Nephron (organoid): ENCODE measurements at regions not wholly inside any gene's neighbourhood (a gene's known extent, or its start where the extent isn't known, plus 50 kb on each side); places are given as distances from the start of the nearest gene placed in this dataset.

ENCODE experiments used
- H3K27ac Mint-ChIP-seq, 3 experiments: 2 replicates each; pipeline ENCODE4 v1.8.0; 2020; ENCODE audit warnings: mixed read lengths in 3 of 3, mild to moderate bottlenecking in 2 of 3, moderate library complexity in 1 of 3
- H3K27me3 Mint-ChIP-seq: 2 replicates; pipeline ENCODE4 v1.8.0; 2021; ENCODE audit warnings: low read depth, mild to moderate bottlenecking, moderate library complexity, mixed read lengths
- H3K36me3 Mint-ChIP-seq: 2 replicates; pipeline ENCODE4 v1.8.0; 2020; ENCODE audit warnings: low read depth, mixed read lengths
- H3K4me1 Mint-ChIP-seq: 2 replicates; pipeline ENCODE4 v1.8.0; 2020; ENCODE audit warnings: mixed read lengths
- H3K4me3 Mint-ChIP-seq, 3 experiments: 2 replicates each; pipeline ENCODE4 v1.8.0; 2020; ENCODE audit warnings: mild to moderate bottlenecking in 3 of 3, mixed read lengths in 3 of 3, moderate library complexity in 2 of 3
- H3K9me3 Mint-ChIP-seq: 2 replicates; pipeline ENCODE4 v1.8.0; 2020; ENCODE audit warnings: mixed read lengths
- CTCF ChIP-seq, 3 experiments: fragments of 200-600 bp; sonication (generic); IDR thresholded peaks; one replicate each; pipeline ENCODE4 v1.5.0; 2021; ENCODE audit warnings: antibody characterized with exemption in 3 of 3; ENCODE audit not compliant: unreplicated experiment in 3 of 3

DNA sequence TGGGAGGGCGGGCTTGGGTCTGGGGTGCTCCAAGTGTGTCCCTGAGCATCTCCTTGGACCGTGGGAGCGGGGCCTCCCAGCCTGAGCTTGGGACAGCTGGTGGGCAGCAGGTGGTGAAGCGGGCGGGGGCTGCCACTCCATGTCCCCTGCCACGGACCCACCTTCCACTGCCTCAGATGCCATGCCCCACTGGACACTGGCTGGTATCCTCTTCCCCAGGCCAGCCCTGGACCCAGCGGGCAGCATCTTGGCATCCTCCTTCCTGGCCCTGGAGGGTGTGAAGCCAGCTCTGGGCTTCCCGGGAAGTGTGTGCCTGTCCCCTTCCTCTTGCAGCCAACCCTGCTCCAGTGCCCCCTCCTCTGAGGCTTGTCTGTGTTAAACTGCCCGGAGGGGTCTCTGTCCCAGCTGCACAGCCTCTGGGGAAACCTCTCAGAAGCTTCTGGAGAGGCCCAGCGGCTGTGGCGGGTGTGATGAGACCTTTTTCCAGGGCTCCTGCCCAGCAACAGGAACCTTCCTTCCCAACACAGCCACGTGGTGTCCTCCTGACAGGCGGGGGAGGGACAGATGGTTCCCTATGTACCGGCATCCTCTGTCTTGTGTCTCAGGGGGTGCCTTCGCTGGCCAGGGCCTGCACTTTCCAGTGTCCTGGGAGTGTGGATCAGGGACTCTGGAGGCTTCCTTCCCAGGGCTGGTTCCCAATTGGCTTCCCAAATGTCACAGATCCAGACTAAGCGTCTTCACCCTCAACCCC is 81.6 kb upstream of the DISP3 start:
- peaks cover 6% of the 10 kb centered on the region for H3K4me1 Mint-ChIP-seq
- no peaks in the 10 kb centered on the region for H3K36me3 Mint-ChIP-seq
- H3K4me3 Mint-ChIP-seq, result no peak overlapping the region
- peaks cover 18% of the 10 kb centered on the region for H3K27me3 Mint-ChIP-seq
- no peak overlapping the region for H3K27ac Mint-ChIP-seq
- no peaks in the 10 kb centered on the region for H3K9me3 Mint-ChIP-seq
- no peak for TF ChIP-seq CTCF (IDR thresholded peaks at IDR 0.05; ENCODE audit: unreplicated experiment in 3 of 3)

GRCh38 chr1:11399250-11399649 is 79.7 kb upstream of the DISP3 start:
- H3K4me3 Mint-ChIP-seq, result no peak overlapping the region
- no peak for TF ChIP-seq CTCF (IDR thresholded peaks at IDR 0.05; ENCODE audit: unreplicated experiment in 3 of 3)
- peaks cover 16% of the 10 kb centered on the region for H3K27me3 Mint-ChIP-seq
- no peaks in the 10 kb centered on the region for H3K36me3 Mint-ChIP-seq
- no peak overlapping the region for H3K27ac Mint-ChIP-seq
- H3K9me3 Mint-ChIP-seq, result no peaks in the 10 kb centered on the region
- peaks cover 6% of the 10 kb centered on the region for H3K4me1 Mint-ChIP-seq

DNA sequence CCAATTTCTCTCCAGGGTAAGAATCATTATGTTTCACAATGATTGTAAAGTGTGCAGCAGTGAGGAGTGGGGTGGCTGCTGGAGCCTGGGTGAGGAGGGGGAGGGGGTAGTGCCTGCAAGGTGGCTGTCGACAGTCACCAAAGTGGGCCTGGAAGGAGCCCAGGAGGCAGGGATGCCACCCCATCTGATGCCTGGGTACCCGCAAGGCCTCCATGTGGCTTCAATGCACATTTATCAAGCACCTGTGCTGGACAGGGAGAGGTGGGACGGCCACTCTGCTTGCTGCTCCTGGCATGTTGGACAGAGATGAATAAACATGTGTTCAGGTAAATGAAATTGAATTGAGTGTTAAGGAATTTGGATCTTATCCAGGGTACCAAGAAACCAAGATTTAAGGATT is 78.8 kb upstream of the DISP3 start:
- H3K27ac Mint-ChIP-seq, result no peak overlapping the region
- no peak for TF ChIP-seq CTCF (IDR thresholded peaks at IDR 0.05; ENCODE audit: unreplicated experiment in 3 of 3)
- no peaks in the 10 kb centered on the region for H3K36me3 Mint-ChIP-seq
- H3K4me1 Mint-ChIP-seq, result peaks cover 6% of the 10 kb centered on the region
- H3K27me3 Mint-ChIP-seq, result peaks cover 8% of the 10 kb centered on the region
- no peak overlapping the region for H3K4me3 Mint-ChIP-seq
- H3K9me3 Mint-ChIP-seq, result no peaks in the 10 kb centered on the region

DNA sequence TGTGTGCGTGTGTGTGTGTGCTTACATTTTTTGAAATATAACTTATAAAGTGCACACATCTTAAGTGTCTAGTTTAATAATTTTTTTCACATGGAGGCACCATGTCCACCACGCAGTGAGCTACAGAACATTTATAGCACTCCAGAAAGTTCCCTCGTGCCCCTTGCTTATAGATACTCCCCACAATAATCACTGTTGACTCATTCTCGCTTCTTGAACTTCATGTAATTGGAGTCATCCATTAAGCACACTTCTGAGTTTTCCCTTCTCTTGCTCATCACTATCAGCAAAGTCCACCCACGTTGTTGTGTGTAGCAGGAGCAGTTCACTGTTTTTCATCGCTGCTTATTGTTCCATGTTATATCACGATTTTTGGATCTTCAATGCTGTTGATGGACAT is 78.4 kb upstream of the DISP3 start:
- Mint-ChIP-seq H3K4me1 (peaks cover 6% of the 10 kb centered on the region), H3K27me3 (peaks cover 11% of the 10 kb centered on the region), H3K4me3 (no peak overlapping the region), H3K9me3 (no peaks in the 10 kb centered on the region), H3K27ac (no peak overlapping the region), H3K36me3 (no peaks in the 10 kb centered on the region)
- no peak for TF ChIP-seq CTCF (IDR thresholded peaks at IDR 0.05; ENCODE audit: unreplicated experiment in 3 of 3)

DNA sequence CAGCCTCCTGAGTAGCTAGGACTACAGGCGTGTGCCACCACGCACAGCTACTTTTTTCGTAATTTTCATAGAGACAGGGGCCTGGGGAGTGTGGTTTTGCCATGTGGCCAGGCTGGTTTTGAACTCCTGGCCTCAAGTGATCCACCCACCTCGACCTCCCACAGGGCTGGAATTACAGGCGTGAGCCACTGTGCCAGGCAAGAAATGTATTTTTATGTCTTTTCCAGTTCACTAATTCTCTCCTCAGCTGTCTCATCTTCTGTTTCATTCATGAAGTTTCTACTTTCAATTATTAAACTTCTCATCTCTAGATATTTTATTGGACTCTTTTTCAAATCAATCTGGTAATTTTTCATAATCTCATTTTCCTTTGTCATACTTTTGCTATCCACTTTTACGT is 72.1 kb upstream of the DISP3 start:
- H3K4me1 Mint-ChIP-seq, result peaks cover 4% of the 10 kb centered on the region
- no peaks in the 10 kb centered on the region for H3K36me3 Mint-ChIP-seq
- no peak overlapping the region for H3K4me3 Mint-ChIP-seq
- peaks cover 7% of the 10 kb centered on the region for H3K27me3 Mint-ChIP-seq
- no peak overlapping the region for H3K27ac Mint-ChIP-seq
- TF ChIP-seq CTCF (IDR thresholded peaks at IDR 0.05; ENCODE audit: unreplicated experiment in 3 of 3), result no peak
- peaks cover 15% of the 10 kb centered on the region for H3K9me3 Mint-ChIP-seq
